H9 (cell line): ENCODE measurements at regions not wholly inside any gene's neighbourhood (a gene's known extent, or its start where the extent isn't known, plus 50 kb on each side); places are given as distances from the start of the nearest gene placed in this dataset.

Source experiments
- DNase-seq: peaks from one replicate; pipeline ENCODE4 v3.0.0-alpha.2; 2017
- H2AFZ ChIP-seq: one replicate; pipeline ENCODE4 v1.6.1; 2013; ENCODE audit warnings: mild to moderate bottlenecking, low read length, control low read depth, moderate library complexity
- H2AK5ac ChIP-seq: 2 replicates; pipeline ENCODE4 v1.6.1; 2013; ENCODE audit warnings: low read length, control low read depth, mixed read lengths; ENCODE audit not compliant: insufficient read length
- H2BK120ac ChIP-seq: one replicate; pipeline ENCODE4 v1.6.1; 2013; ENCODE audit warnings: low read depth, mild to moderate bottlenecking, low read length, control low read depth, inconsistent platforms; ENCODE audit not compliant: poor library complexity, severe bottlenecking
- H2BK12ac ChIP-seq: 2 replicates; pipeline ENCODE4 v1.6.1; 2013; ENCODE audit warnings: low read length, control low read depth, mixed read lengths, low read depth; ENCODE audit not compliant: insufficient read length
- H2BK15ac ChIP-seq: 2 replicates; pipeline ENCODE4 v1.6.1; 2013; ENCODE audit warnings: low read depth, low read length, control low read depth
- H2BK20ac ChIP-seq: one replicate; pipeline ENCODE4 v1.6.1; 2013; ENCODE audit warnings: low read depth, mild to moderate bottlenecking, low read length, control low read depth, inconsistent platforms; ENCODE audit not compliant: poor library complexity, severe bottlenecking
- H2BK5ac ChIP-seq: 2 replicates; pipeline ENCODE4 v1.6.1; 2013; ENCODE audit warnings: low read length, control low read depth, mixed read lengths; ENCODE audit not compliant: insufficient read length
- H3K14ac ChIP-seq: 2 replicates; pipeline ENCODE4 v1.6.1; 2013; ENCODE audit warnings: low read length, control low read depth; ENCODE audit not compliant: insufficient read depth
- H3K18ac ChIP-seq: 2 replicates; pipeline ENCODE4 v1.6.1; 2013; ENCODE audit warnings: low read depth, mild to moderate bottlenecking, mixed read lengths, low read length, control low read depth; ENCODE audit not compliant: insufficient read length
- H3K23ac ChIP-seq: 2 replicates; pipeline ENCODE4 v1.6.1; 2013; ENCODE audit warnings: low read length, control low read depth, mixed read lengths, low read depth; ENCODE audit not compliant: insufficient read length
- H3K23me2 ChIP-seq: 2 replicates; pipeline ENCODE4 v1.6.1; 2013; ENCODE audit warnings: low read depth, mild to moderate bottlenecking, mixed read lengths, low read length, control low read depth; ENCODE audit not compliant: insufficient read length, poor library complexity, severe bottlenecking
- H3K27ac ChIP-seq: 2 replicates; pipeline ENCODE4 v1.5.1; 2013; ENCODE audit warnings: low read length, control low read depth, mixed read lengths, low read depth; ENCODE audit not compliant: insufficient read length
- H3K27me3 ChIP-seq: 2 replicates; pipeline ENCODE4 v1.6.1; 2013; ENCODE audit warnings: low read length, control low read depth, inconsistent platforms; ENCODE audit not compliant: insufficient read depth
- H3K4ac ChIP-seq: 2 replicates; pipeline ENCODE4 v1.6.1; 2013; ENCODE audit warnings: low read depth, mild to moderate bottlenecking, control low read depth, inconsistent platforms, low read length, moderate library complexity
- H3K4me1 ChIP-seq: 2 replicates; pipeline ENCODE4 v1.6.1; 2013; ENCODE audit warnings: low read length, control low read depth, inconsistent platforms; ENCODE audit not compliant: insufficient read depth
- H3K4me2 ChIP-seq: 2 replicates; pipeline ENCODE4 v1.6.1; 2013; ENCODE audit warnings: low read length, control low read depth, mixed read lengths; ENCODE audit not compliant: insufficient read length, insufficient read depth
- H3K56ac ChIP-seq: 2 replicates; pipeline ENCODE4 v1.6.1; 2013; ENCODE audit warnings: low read depth, mild to moderate bottlenecking, mixed read lengths, low read length, control low read depth; ENCODE audit not compliant: insufficient read length
- H3K79me1 ChIP-seq: 2 replicates; pipeline ENCODE4 v1.6.1; 2013; ENCODE audit warnings: low read depth, mild to moderate bottlenecking, moderate library complexity, low read length, control low read depth, inconsistent platforms; ENCODE audit not compliant: insufficient read depth, poor library complexity, severe bottlenecking
- H3K79me2 ChIP-seq: 2 replicates; pipeline ENCODE4 v1.6.1; 2013; ENCODE audit warnings: low read length, control low read depth, inconsistent platforms; ENCODE audit not compliant: insufficient read depth
- H3K9ac ChIP-seq: 2 replicates; pipeline ENCODE4 v1.6.1; 2013; ENCODE audit warnings: low read length, control low read depth, mixed read lengths; ENCODE audit not compliant: insufficient read length; ENCODE audit errors: extremely low read depth
- H3K9me3 ChIP-seq: one replicate; pipeline ENCODE4 v1.6.1; 2013; ENCODE audit warnings: low read depth, low read length, inconsistent platforms; ENCODE audit not compliant: control insufficient read depth
- H3T11ph ChIP-seq: one replicate; pipeline ENCODE4 v1.6.1; 2013; ENCODE audit warnings: mild to moderate bottlenecking, low read length, control low read depth, inconsistent platforms
- H4K20me1 ChIP-seq: one replicate; pipeline ENCODE4 v1.6.1; 2013; ENCODE audit not compliant: control insufficient read depth, insufficient read length, insufficient read depth
- H4K5ac ChIP-seq: 2 replicates; pipeline ENCODE4 v1.6.1; 2013; ENCODE audit warnings: low read depth, mild to moderate bottlenecking, mixed read lengths, low read length, control low read depth; ENCODE audit not compliant: insufficient read length
- H4K8ac ChIP-seq: replicated peaks from 2 replicates; pipeline ENCODE4 v1.6.1; 2013; ENCODE audit warnings: low read length, control low read depth, mixed read lengths, low read depth; ENCODE audit not compliant: insufficient read length
- H4K91ac ChIP-seq: 2 replicates; pipeline ENCODE4 v1.6.1; 2013; ENCODE audit warnings: low read depth, mild to moderate bottlenecking, moderate library complexity, mixed read lengths, low read length, control low read depth; ENCODE audit not compliant: insufficient read length
- H3K27ac Mint-ChIP-seq, 3 experiments: 2 replicates in 2 of 3; 3 replicates in 1 of 3; pipeline ENCODE4 v1.8.0; 2020 to 2021; ENCODE audit warnings: mixed read lengths in 3 of 3, mild to moderate bottlenecking in 1 of 3, moderate library complexity in 1 of 3
- H3K27me3 Mint-ChIP-seq: 2 replicates; pipeline ENCODE4 v1.8.0; 2021; ENCODE audit warnings: low read depth, mild to moderate bottlenecking, moderate library complexity, mixed read lengths
- H3K36me3 Mint-ChIP-seq, 3 experiments: 2 replicates in 2 of 3; 3 replicates in 1 of 3; pipeline ENCODE4 v1.8.0; 2020 to 2021; ENCODE audit warnings: low read depth in 3 of 3, mixed read lengths in 3 of 3; ENCODE audit not compliant: insufficient read depth in 1 of 3
- H3K4me1 Mint-ChIP-seq, 2 experiments: 2 replicates each; pipeline ENCODE4 v1.8.0; 2020; ENCODE audit warnings: mixed read lengths in 2 of 2
- H3K4me3 Mint-ChIP-seq, 2 experiments: 2 replicates in 1 of 2; 3 replicates in 1 of 2; pipeline ENCODE4 v1.8.0; 2020 to 2021; ENCODE audit warnings: mild to moderate bottlenecking in 2 of 2, mixed read lengths in 2 of 2, moderate library complexity in 1 of 2
- H3K9me3 Mint-ChIP-seq, 2 experiments: 2 replicates in 1 of 2; 3 replicates in 1 of 2; pipeline ENCODE4 v1.8.0; 2020; ENCODE audit warnings: mild to moderate bottlenecking in 2 of 2, mixed read lengths in 2 of 2, moderate library complexity in 1 of 2
- WGBS: extraction: QIAGEN DNeasy Blood & Tissue Kit; methylation state at CpG from one replicate; pipeline ENCODE4 v1.1.7; 2013; ENCODE audit warnings: missing lambda C conversion rate, low lambda C conversion rate, mixed read lengths; ENCODE audit not compliant: insufficient read length; ENCODE audit errors: extremely low coverage; 5-methylcytosine and 5-hydroxymethylcytosine counted together
- TF ChIP-seq, protein P1 (sequence below): fragments of 200-600 bp; sonication (generic); conservative IDR thresholded peaks from 3 replicates; pipeline ENCODE4 v1.8.0; 2021; ENCODE audit warnings: antibody characterized with exemption, mild to moderate bottlenecking

DNA sequence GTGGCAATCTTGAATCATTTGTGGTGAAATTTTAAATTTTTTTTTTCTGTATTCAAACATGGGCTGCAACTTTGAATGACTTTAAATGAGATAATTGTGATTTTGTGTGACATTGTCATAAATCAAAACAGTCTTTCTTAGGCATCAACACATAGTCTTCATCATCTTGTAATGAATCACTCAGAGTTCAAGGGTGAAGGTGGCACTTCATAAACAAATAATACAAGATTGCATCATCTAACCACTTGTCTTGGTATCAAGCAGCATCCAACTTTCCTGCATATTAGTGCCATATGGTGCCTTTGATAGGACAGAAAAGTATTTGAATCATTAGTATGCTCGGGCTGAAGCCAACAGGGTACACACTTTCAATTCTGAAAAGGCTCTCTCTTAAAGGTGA, 392.4 kb upstream of the GOT2 start:
- Histone ChIP-seq H2BK20ac (no peak overlapping the region), H3K23ac (no peak overlapping the region), H3K56ac (no peak overlapping the region), H3K79me1 (no peaks in the 10 kb centered on the region), H2BK5ac (no peak overlapping the region), H3K4ac (no peak overlapping the region), H4K91ac (no peak overlapping the region), H3K9me3 (no peaks in the 10 kb centered on the region), H4K8ac (no peak overlapping the region), H2BK12ac (no peak overlapping the region), H3K4me2 (no peak overlapping the region), H3K4me1 (0 out of 2 replicates have a peak, but pooled peaks cover 2% of the 10 kb centered on the region), H3K18ac (no peak overlapping the region), H3K79me2 (no peaks in the 10 kb centered on the region), H4K20me1 (no peaks in the 10 kb centered on the region), H2BK15ac (no peak overlapping the region), H3K14ac (no peak overlapping the region), H2BK120ac (no peak overlapping the region), H3T11ph (no peak overlapping the region), H3K23me2 (no peaks in the 10 kb centered on the region), H2AFZ (no peak overlapping the region), H3K27me3 (no peaks in the 10 kb centered on the region), H3K27ac (no peak overlapping the region), H4K5ac (no peak overlapping the region), H3K9ac (no peak overlapping the region), H2AK5ac (no peak overlapping the region)
- Mint-ChIP-seq H3K9me3 (no peaks in the 10 kb centered on the region), H3K27ac (no peak overlapping the region), H3K27me3 (no peaks in the 10 kb centered on the region), H3K4me3 (no peak overlapping the region), H3K36me3 (no peaks in the 10 kb centered on the region), H3K4me1 (peaks cover 9% of the 10 kb centered on the region in 2 experiments)
- no peak for DNase-seq
- WGBS: no CpG with 5 or more reads among the region's 1 CpG
- TF ChIP-seq, protein P1, sequence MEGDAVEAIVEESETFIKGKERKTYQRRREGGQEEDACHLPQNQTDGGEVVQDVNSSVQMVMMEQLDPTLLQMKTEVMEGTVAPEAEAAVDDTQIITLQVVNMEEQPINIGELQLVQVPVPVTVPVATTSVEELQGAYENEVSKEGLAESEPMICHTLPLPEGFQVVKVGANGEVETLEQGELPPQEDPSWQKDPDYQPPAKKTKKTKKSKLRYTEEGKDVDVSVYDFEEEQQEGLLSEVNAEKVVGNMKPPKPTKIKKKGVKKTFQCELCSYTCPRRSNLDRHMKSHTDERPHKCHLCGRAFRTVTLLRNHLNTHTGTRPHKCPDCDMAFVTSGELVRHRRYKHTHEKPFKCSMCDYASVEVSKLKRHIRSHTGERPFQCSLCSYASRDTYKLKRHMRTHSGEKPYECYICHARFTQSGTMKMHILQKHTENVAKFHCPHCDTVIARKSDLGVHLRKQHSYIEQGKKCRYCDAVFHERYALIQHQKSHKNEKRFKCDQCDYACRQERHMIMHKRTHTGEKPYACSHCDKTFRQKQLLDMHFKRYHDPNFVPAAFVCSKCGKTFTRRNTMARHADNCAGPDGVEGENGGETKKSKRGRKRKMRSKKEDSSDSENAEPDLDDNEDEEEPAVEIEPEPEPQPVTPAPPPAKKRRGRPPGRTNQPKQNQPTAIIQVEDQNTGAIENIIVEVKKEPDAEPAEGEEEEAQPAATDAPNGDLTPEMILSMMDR: no peak
